Ishikawa (cell line): ENCODE measurements at regions not wholly inside any gene's neighbourhood (a gene's known extent, or its start where the extent isn't known, plus 50 kb on each side); places are given as distances from the start of the nearest gene placed in this dataset.

ENCODE experiments used
- FOXM1 ChIP-seq: IDR thresholded peaks from 2 replicates; pipeline ENCODE4 v1.6.1; 2012; ENCODE audit warnings: low read depth, borderline replicate concordance
- TEAD4 ChIP-seq: IDR thresholded peaks from 2 replicates; pipeline ENCODE4 v1.6.1; 2012

GRCh38 chr1:30569384-30569783 is 154.0 kb downstream of the MATN1 start:
- TF ChIP-seq FOXM1 (no peak), TEAD4 (no peak)
